Fibroblast of the aortic adventitia (primary cell): ENCODE measurements at regions not wholly inside any gene's neighbourhood (a gene's known extent, or its start where the extent isn't known, plus 50 kb on each side); places are given as distances from the start of the nearest gene placed in this dataset.

ENCODE experiments used
- DNase-seq: peaks from one replicate; pipeline ENCODE4 v3.0.0-alpha.2; 2010; ENCODE audit warnings: low read depth
- H3K4me3 ChIP-seq: 2 replicates; pipeline ENCODE4 v1.5.1; 2011; ENCODE audit warnings: low read depth, mild to moderate bottlenecking, control low read depth, low read length, moderate library complexity
- CTCF ChIP-seq: IDR thresholded peaks from 2 replicates; pipeline ENCODE4 v1.5.1; 2011; ENCODE audit warnings: mild to moderate bottlenecking, low read length, control low read depth, inconsistent platforms; ENCODE audit not compliant: insufficient read depth

DNA sequence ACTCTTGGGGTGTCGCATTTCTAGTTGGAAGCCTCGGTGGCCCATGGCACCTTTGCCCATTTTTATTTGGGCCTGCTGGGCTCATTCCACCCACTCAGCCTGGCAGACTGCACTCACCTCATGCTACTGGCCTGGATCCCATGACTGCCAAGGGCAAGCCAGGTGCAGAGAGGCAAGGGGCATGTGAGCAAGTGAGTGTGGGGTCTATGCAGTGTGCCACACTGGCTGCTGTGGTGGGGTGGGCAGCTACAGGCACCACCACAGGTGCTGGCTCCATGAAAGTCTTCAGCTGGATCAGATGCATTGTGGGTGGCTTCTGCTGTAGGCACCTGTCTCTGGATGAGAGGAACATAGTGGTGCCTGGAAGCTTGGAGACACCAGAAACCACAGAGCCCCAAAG lies 220.8 kb downstream of the POLR1F start:
- TF ChIP-seq CTCF: no peak
- H3K4me3 ChIP-seq: no peak overlapping the region
- no peak for DNase-seq

DNA sequence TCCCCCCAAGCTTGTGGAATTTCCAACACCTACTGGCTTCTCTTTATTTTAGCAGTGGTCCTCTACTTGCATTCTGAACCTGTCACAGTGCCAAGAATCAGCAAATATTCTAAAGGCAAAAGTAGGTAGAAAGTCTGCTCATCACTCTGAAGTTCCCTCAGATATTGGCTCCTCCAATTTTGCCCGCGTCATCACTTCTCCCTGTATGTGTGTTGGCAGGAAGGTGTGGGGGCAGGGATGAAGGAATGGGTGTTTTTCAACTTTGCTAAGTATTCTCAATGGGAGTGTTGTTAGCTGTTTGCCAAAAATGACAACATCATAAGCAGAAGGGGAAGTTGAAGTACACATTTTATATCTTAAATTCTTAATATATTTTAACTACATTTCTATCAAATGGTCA lies 226.2 kb downstream of the POLR1F start:
- no peak for TF ChIP-seq CTCF
- H3K4me3 ChIP-seq: no peak overlapping the region
- DNase-seq: no peak

- TF ChIP-seq CTCF: no peak
- DNase-seq: no peak
- H3K4me3 ChIP-seq: no peak overlapping the region
Observed at GRCh38 chr7:19480383-19480782, 228.5 kb downstream of the POLR1F start.

- peak; percentile 20 for DNase-seq
- H3K4me3 ChIP-seq: no peak overlapping the region
- no peak for TF ChIP-seq CTCF
Observed at GRCh38 chr7:19470031-19470430, 238.8 kb downstream of the POLR1F start.

GRCh38 chr7:19465861-19466260 lies 243.0 kb downstream of the POLR1F start:
- no peak for DNase-seq
- no peak for TF ChIP-seq CTCF
- no peak overlapping the region for H3K4me3 ChIP-seq

DNA sequence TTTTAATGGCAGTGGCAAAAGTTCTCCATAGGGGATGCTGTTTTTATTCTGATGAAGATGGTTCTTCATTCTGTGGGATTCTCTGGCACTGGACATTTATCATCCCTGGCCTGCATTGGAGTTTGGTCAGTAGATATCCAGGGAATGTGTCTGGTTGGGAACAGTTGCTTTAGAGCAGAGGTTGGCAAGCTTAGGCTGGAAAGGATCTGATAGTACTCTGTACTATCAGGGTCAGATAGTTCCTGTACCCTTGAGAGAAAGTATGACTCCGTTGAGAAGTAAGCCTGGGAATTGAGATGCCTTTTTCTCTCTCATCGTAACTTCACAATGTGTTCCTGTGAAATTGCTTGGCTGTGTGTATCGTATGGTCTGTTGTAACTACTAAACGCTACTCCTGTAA lies 244.1 kb downstream of the POLR1F start:
- TF ChIP-seq CTCF: no peak
- no peak overlapping the region for H3K4me3 ChIP-seq
- no peak for DNase-seq

DNA sequence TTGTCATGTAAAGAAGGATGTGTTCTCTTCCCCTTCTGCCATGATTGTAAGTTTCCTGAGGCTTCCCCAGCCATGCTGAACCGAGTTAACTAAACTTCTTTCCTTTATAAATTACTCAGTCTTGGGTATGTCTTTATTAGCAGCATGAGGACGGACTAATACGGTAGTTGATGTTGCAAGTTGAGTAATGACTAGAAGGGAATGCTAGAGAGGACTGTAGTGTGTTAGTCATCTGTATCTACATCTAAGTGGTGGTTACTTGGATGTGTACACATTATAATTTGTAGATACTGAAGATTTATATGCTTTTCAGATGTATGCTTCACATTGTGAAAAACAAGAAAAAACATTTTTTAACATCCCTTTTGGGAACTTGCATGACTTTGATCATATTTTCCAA lies 244.6 kb downstream of the POLR1F start:
- DNase-seq: no peak
- H3K4me3 ChIP-seq: no peak overlapping the region
- TF ChIP-seq CTCF: no peak
